ENCODE measurements at regions not wholly inside any gene's neighbourhood (a gene's known extent, or its start where the extent isn't known, plus 50 kb on each side); places are given as distances from the start of the nearest gene placed in this dataset.

DNA sequence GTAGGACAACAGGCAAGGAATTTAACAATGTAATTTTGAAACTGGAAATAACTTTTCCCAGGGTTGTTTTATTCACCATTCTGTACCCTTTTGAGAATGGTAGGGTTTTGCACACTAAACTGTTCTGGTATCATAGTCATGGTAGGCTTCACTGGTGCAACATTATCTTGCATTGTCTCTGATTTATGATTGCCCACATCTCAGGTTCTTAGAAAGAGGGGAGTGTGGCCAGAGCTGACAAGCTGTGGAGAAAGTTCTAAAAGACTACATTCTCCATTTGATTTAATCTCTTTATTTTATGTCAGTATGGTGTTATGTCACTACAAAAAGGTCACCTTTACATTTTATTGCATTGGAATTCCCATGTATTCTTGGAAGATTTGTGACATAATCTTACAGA is 447.3 kb downstream of the GRIA2 start:
- Histone ChIP-seq H3K4me1 (no peaks in the 10 kb centered on the region), H3K36me3 (no peaks in the 10 kb centered on the region), H3K9me3 (no peaks in the 10 kb centered on the region), H3K4me3 (no peak overlapping the region), H3K27me3 (no peaks in the 10 kb centered on the region), H3K27ac (no peak overlapping the region)
- TF ChIP-seq, protein P1, sequence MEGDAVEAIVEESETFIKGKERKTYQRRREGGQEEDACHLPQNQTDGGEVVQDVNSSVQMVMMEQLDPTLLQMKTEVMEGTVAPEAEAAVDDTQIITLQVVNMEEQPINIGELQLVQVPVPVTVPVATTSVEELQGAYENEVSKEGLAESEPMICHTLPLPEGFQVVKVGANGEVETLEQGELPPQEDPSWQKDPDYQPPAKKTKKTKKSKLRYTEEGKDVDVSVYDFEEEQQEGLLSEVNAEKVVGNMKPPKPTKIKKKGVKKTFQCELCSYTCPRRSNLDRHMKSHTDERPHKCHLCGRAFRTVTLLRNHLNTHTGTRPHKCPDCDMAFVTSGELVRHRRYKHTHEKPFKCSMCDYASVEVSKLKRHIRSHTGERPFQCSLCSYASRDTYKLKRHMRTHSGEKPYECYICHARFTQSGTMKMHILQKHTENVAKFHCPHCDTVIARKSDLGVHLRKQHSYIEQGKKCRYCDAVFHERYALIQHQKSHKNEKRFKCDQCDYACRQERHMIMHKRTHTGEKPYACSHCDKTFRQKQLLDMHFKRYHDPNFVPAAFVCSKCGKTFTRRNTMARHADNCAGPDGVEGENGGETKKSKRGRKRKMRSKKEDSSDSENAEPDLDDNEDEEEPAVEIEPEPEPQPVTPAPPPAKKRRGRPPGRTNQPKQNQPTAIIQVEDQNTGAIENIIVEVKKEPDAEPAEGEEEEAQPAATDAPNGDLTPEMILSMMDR (IDR thresholded peaks at IDR 0.05), result no peak
- no peak for TF ChIP-seq POLR2A (IDR thresholded peaks at IDR 0.05)
- DNase-seq, result no peak
- intact Hi-C loops (cut with DNase I), result no loop called here

DNA sequence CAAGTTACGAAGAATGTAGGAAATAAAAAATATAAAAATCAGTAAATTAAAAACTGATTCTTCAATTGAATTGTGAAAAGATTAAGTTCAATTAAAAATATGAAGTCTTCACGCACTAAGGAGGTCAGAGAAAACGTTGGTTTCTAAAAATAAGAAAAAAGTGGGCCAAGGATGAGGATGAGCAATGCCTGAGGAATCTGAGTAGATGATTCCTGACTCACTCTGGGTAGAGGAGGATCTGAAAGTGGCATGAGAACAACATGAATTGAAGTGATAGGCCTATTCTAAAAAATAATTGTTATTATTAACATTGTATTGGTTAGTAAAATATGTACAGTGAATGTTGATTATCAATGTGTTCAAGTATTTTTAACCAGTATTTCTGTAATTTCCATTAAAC is 444.2 kb downstream of the GRIA2 start:
- Histone ChIP-seq H3K36me3 (no peaks in the 10 kb centered on the region), H3K9me3 (no peaks in the 10 kb centered on the region), H3K27me3 (no peaks in the 10 kb centered on the region), H3K4me3 (no peak overlapping the region), H3K4me1 (no peaks in the 10 kb centered on the region), H3K27ac (no peak overlapping the region)
- no peak for TF ChIP-seq POLR2A (IDR thresholded peaks at IDR 0.05)
- TF ChIP-seq, protein P1 (IDR thresholded peaks at IDR 0.05), result no peak
- no peak for DNase-seq
- 53 to 56% methylated on average over 3 of the region's 3 CpGs for WGBS, 2 donors
- intact Hi-C loops (cut with DNase I), result no loop called here

DNA sequence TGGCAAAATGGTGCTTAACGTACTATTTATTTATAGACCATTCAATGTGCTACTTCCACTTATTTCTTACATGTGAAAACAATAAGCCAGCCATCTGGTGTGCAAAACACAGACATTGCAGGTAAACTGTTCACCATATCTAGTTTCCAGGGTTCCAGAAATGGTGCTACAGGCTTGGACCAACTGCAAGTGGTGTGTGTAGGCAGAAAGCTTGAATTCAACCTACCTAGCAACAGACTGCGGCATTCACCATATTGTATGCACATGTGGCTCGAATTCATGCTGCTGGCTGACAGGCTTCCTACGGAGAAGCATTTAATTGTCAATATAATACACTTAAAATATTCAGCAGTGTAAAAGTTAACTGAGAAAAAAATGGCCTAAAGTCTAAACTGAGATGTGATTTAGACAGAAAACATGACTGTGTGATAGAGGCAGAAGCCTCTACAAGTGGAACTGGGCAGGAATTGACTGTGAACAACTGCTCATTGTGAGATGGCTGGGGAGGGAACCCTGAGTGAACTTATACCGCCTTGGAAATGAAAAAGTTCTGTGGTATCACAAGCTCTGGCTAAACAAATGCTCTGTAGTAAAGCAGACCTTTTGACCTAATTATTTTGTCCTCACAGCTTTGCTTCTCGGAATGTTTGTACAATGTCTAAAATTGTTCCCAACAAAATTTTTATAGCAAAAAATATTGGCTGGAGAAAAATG is 434.7 kb downstream of the GRIA2 start:
- Histone ChIP-seq H3K36me3 (no peaks in the 10 kb centered on the region), H3K27me3 (no peaks in the 10 kb centered on the region), H3K4me1 (no peaks in the 10 kb centered on the region), H3K4me3 (no peak overlapping the region), H3K27ac (no peak overlapping the region), H3K9me3 (no peaks in the 10 kb centered on the region)
- DNase-seq, result no peak
- intact Hi-C loops (cut with DNase I), result no loop called here
- TF ChIP-seq POLR2A (IDR thresholded peaks at IDR 0.05), result no peak
- TF ChIP-seq, protein P1 (IDR thresholded peaks at IDR 0.05), result no peak
- 60 to 66% methylated on average over 6 of the region's 6 CpGs for WGBS, 2 donors

DNA sequence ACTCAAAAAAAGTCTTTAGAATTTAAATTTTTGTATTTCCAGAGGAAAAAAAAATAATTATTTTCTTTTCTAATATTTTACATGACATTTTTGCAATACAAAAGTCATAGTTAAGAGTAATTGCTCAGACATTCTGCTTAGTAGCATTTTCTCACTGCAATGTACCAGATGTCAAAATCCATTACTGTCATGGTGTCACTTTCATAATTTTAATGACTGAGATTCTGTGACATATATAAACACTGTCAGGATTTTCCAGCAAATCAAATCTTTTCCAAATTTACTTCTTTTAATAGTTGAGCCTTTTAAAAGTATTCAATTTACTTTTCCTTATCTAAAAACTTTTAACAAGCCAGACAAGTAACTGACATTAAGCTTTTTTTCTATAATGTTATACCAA is 422.7 kb downstream of the GRIA2 start:
- TF ChIP-seq, protein P1 (IDR thresholded peaks at IDR 0.05), result no peak
- no peak for TF ChIP-seq POLR2A (IDR thresholded peaks at IDR 0.05)
- intact Hi-C loops (cut with DNase I), result no loop called here
- H3K27me3 ChIP-seq, result no peaks in the 10 kb centered on the region
- H3K36me3 ChIP-seq, result no peaks in the 10 kb centered on the region
- H3K4me3 ChIP-seq, result no peak overlapping the region
- H3K9me3 ChIP-seq, result no peaks in the 10 kb centered on the region
- no peak overlapping the region for H3K27ac ChIP-seq
- H3K4me1 ChIP-seq, result no peaks in the 10 kb centered on the region
- DNase-seq, result no peak

DNA sequence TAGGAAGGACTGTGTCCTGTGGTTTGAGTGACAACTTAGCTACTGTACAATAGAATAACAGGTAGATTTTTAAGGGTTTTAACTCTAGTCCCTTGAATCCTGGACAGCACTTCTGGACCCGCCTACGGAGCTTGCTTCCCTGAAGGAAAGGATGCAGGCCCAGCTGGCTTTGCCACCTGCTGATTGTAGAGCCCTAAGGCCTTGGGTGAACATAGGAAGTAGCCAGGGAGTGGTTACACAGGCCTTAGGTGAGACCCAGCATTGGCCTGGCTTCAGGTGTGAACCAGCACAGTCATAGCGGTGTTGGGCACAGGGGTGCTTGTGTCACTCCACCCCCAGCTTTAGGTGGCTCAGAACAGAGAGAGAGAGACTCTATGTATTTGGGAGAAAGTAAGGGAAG is 413.5 kb downstream of the GRIA2 start:
- intact Hi-C loops (cut with DNase I), result no loop called here
- WGBS, 2 donors, result 66 to 91% methylated on average over 1 to 3 of the region's 3 CpGs

More for the DNA sequence above, 413.5 kb downstream of the GRIA2 start:
- Histone ChIP-seq H3K4me1 (no peaks in the 10 kb centered on the region), H3K36me3 (no peaks in the 10 kb centered on the region), H3K4me3 (no peak overlapping the region), H3K27ac (no peak overlapping the region), H3K9me3 (no peaks in the 10 kb centered on the region), H3K27me3 (no peaks in the 10 kb centered on the region)
- TF ChIP-seq, protein P1 (IDR thresholded peaks at IDR 0.05), result no peak
- TF ChIP-seq POLR2A (IDR thresholded peaks at IDR 0.05), result no peak
- DNase-seq, result no peak

Measured in esophagus squamous epithelium (tissue), 5 donors.